Fibroblast of lung (primary cell): ENCODE measurements at regions not wholly inside any gene's neighbourhood (a gene's known extent, or its start where the extent isn't known, plus 50 kb on each side); places are given as distances from the start of the nearest gene placed in this dataset.

ENCODE experiments used
- DNase-seq, 2 donors: peaks; one replicate each; pipeline versions ENCODE4 v3.0.0 to v3.0.0-alpha.2; 2010; ENCODE audit warnings: low read depth in 2 of 2
- H2AFZ ChIP-seq: 2 replicates; pipeline ENCODE4 v1.5.1; 2012; ENCODE audit warnings: low read length, control low read depth, inconsistent platforms
- H3K27ac ChIP-seq: 2 replicates; pipeline ENCODE4 v1.5.1; 2011; ENCODE audit warnings: low read length, control low read depth; ENCODE audit not compliant: insufficient read depth
- H3K27me3 ChIP-seq: 2 replicates; pipeline ENCODE4 v1.5.1; 2011; ENCODE audit warnings: mild to moderate bottlenecking, low read length; ENCODE audit not compliant: control insufficient read depth, insufficient read depth
- H3K36me3 ChIP-seq: 2 replicates; pipeline ENCODE4 v1.5.1; 2011; ENCODE audit warnings: low read length; ENCODE audit not compliant: control insufficient read depth, insufficient read depth
- H3K4me1 ChIP-seq: 2 replicates; pipeline ENCODE4 v1.5.1; 2011; ENCODE audit warnings: low read length; ENCODE audit not compliant: control insufficient read depth, insufficient read depth; ENCODE audit errors: extremely low read depth
- H3K4me2 ChIP-seq: 2 replicates; pipeline ENCODE4 v1.5.1; 2011; ENCODE audit warnings: low read length, control low read depth; ENCODE audit not compliant: insufficient read depth; ENCODE audit errors: extremely low read depth
- H3K4me3 ChIP-seq, 4 experiments: fragments of 200-600 bp in 1 of 4; sonication (generic) in 1 of 4; replicated peaks in 1 of 4; 2 replicates each; pipeline ENCODE4 v1.5.1; 2011 to 2016; ENCODE audit warnings: low read length in 4 of 4, low read depth in 3 of 4, mild to moderate bottlenecking in 3 of 4, control low read depth in 2 of 4, inconsistent platforms in 1 of 4, mixed read lengths in 1 of 4; ENCODE audit not compliant: insufficient read depth in 1 of 4; ENCODE audit errors: control extremely low read depth in 1 of 4
- H3K79me2 ChIP-seq: 2 replicates; pipeline ENCODE4 v1.5.1; 2012; ENCODE audit warnings: mild to moderate bottlenecking, low read length, inconsistent platforms; ENCODE audit not compliant: control insufficient read depth, insufficient read depth
- H3K9ac ChIP-seq: 2 replicates; pipeline ENCODE4 v1.5.1; 2011; ENCODE audit warnings: mild to moderate bottlenecking, low read length, control low read depth; ENCODE audit not compliant: insufficient read depth
- H3K9me3 ChIP-seq: 2 replicates; pipeline ENCODE4 v1.5.1; 2012; ENCODE audit warnings: low read depth, low read length; ENCODE audit not compliant: control insufficient read depth, insufficient read depth
- H4K20me1 ChIP-seq: 2 replicates; pipeline ENCODE4 v1.5.1; 2011; ENCODE audit warnings: low read length; ENCODE audit not compliant: control insufficient read depth, insufficient read depth; ENCODE audit errors: extremely low read depth
- CTCF ChIP-seq, 2 donors: IDR thresholded peaks in 1 of 2; conservative IDR thresholded peaks in 1 of 2; 1 replicate in 1 of 2; 2 replicates in 1 of 2; pipeline ENCODE4 v1.5.1; 2011 to 2012; ENCODE audit warnings: low read length in 2 of 2, control low read depth in 1 of 2, inconsistent platforms in 1 of 2, low read depth in 1 of 2, mild to moderate bottlenecking in 1 of 2
- EZH2 ChIP-seq: IDR thresholded peaks from 2 replicates; pipeline ENCODE4 v1.5.1; 2012; ENCODE audit warnings: low read length, control low read depth, mild to moderate bottlenecking; ENCODE audit errors: missing control alignments

- H2AFZ ChIP-seq = no peak overlapping the region
- H3K79me2 ChIP-seq = no peaks in the 10 kb centered on the region
- H3K27me3 ChIP-seq = no peaks in the 10 kb centered on the region
- no peak for DNase-seq
- no peak for TF ChIP-seq EZH2
- TF ChIP-seq CTCF (conservative IDR thresholded peaks at IDR 0.05 in 1 of 2, IDR thresholded peaks at IDR 0.05 in 1 of 2; ENCODE audit: low read depth in 1 of 2, low read length in 2 of 2) = no peak
- no peak overlapping the region for H3K9ac ChIP-seq
- no peak overlapping the region for H3K27ac ChIP-seq
- no peaks in the 10 kb centered on the region for H4K20me1 ChIP-seq
- no peaks in the 10 kb centered on the region for H3K9me3 ChIP-seq
- H3K4me1 ChIP-seq = no peaks in the 10 kb centered on the region
- H3K36me3 ChIP-seq = no peaks in the 10 kb centered on the region
- no peak overlapping the region for H3K4me2 ChIP-seq
- no peak overlapping the region for H3K4me3 ChIP-seq
Observed at GRCh38 chr12:91912178-91912577, 233.5 kb downstream of the BTG1 start.

- no peak for DNase-seq
Observed at GRCh38 chr12:91910871-91911388, 234.7 kb downstream of the BTG1 start.

More at GRCh38 chr12:91910871-91911388, 234.7 kb downstream of the BTG1 start:
- no peak overlapping the region for H3K4me2 ChIP-seq
- H3K79me2 ChIP-seq = no peaks in the 10 kb centered on the region
- H3K36me3 ChIP-seq = no peaks in the 10 kb centered on the region
- H2AFZ ChIP-seq = no peak overlapping the region
- H3K4me1 ChIP-seq = no peaks in the 10 kb centered on the region
- no peak overlapping the region for H3K27ac ChIP-seq
- H3K4me3 ChIP-seq = no peak overlapping the region
- no peaks in the 10 kb centered on the region for H3K9me3 ChIP-seq
- H3K9ac ChIP-seq = no peak overlapping the region
- H3K27me3 ChIP-seq = no peaks in the 10 kb centered on the region
- no peaks in the 10 kb centered on the region for H4K20me1 ChIP-seq
- TF ChIP-seq CTCF (conservative IDR thresholded peaks at IDR 0.05 in 1 of 2, IDR thresholded peaks at IDR 0.05 in 1 of 2; ENCODE audit: low read depth in 1 of 2, low read length in 2 of 2) = no peak
- TF ChIP-seq EZH2 = no peak
